Esophagus muscularis mucosa (tissue), 3 donors: ENCODE measurements at regions not wholly inside any gene's neighbourhood (a gene's known extent, or its start where the extent isn't known, plus 50 kb on each side); places are given as distances from the start of the nearest gene placed in this dataset.

Experiments
- EP300 ChIP-seq: sonication (generic); formaldehyde crosslinking; IDR thresholded peaks from one replicate; pipeline ENCODE4 v1.6.1; 2017; ENCODE audit warnings: antibody characterized with exemption
- TF ChIP-seq, protein P1 (sequence below), 3 experiments: fragments of 200-600 bp in 2 of 3; fragments of 450-650 bp in 1 of 3; sonication (generic) in 2 of 3; IDR thresholded peaks; one replicate each; pipeline ENCODE4 v1.5.1; 2017 to 2019; ENCODE audit warnings: antibody characterized with exemption in 3 of 3, mild to moderate bottlenecking in 2 of 3, moderate library complexity in 1 of 3

DNA sequence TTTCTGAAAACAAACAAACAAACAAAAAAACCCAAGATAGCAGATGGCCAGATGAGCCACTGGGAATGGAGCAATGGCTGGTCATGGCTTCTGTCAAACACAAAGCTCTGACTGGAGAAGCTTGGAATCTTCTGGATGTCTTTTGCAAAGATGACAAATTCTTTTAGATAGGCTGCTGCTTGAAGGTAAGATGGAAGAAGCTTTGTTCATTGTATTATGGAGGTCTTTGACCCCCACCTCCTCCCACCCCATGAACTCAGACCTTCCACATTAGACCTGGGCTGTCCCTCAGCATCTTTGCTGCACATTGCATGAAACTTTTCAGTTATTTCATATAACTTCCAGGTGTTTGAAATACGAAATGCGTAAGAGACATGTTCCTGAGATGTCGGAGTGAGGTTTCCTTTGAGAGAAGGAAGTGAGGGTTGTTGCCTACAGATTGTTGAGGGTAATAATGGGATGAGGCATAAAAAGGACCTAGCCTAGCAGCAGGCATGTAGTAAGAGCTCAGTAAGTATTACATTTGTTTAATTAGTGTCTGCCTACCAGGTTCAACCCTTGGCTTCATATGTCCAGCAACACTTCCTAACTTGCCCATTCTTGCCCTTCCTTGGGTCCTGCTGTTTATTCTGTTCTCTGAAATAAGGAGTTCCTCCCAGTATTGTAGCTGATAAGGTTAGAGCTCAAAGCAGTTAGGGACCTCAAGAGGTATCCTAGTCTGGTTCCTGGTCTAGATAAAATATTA is 51.4 kb upstream of the IER3 start:
- TF ChIP-seq, protein P1, sequence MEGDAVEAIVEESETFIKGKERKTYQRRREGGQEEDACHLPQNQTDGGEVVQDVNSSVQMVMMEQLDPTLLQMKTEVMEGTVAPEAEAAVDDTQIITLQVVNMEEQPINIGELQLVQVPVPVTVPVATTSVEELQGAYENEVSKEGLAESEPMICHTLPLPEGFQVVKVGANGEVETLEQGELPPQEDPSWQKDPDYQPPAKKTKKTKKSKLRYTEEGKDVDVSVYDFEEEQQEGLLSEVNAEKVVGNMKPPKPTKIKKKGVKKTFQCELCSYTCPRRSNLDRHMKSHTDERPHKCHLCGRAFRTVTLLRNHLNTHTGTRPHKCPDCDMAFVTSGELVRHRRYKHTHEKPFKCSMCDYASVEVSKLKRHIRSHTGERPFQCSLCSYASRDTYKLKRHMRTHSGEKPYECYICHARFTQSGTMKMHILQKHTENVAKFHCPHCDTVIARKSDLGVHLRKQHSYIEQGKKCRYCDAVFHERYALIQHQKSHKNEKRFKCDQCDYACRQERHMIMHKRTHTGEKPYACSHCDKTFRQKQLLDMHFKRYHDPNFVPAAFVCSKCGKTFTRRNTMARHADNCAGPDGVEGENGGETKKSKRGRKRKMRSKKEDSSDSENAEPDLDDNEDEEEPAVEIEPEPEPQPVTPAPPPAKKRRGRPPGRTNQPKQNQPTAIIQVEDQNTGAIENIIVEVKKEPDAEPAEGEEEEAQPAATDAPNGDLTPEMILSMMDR (IDR thresholded peaks at IDR 0.05) = no peak
- no peak for TF ChIP-seq EP300
